IMR-90 (cell line): ENCODE measurements at regions not wholly inside any gene's neighbourhood (a gene's known extent, or its start where the extent isn't known, plus 50 kb on each side); places are given as distances from the start of the nearest gene placed in this dataset.

ENCODE experiments used
- ATAC-seq: fragments of 200-7000 bp; cut with Tn5 transposase; 2 replicates; pipeline ENCODE4 v1.9.1; 2020; ENCODE audit warnings: low read depth, mild to moderate bottlenecking, moderate library complexity
- BruUV-seq: library from RNA; stranded (reverse); fragments of 400-500 nt; replicated peaks from 2 replicates; lab custom pipeline; 2021; lab: Mats Ljungman, UMichigan
- CTCF ChIA-PET: fragments of 300-600 bp; formaldehyde crosslinking; extraction: SDS; loops from one replicate; lab custom pipeline; 2021; ENCODE audit warnings: antibody characterized with exemption; lab: Yijun Ruan, JAX
- POLR2A ChIA-PET: fragments of 300-600 bp; sonication (Branson Sonifier 250); formaldehyde crosslinking; loops from one replicate; lab custom pipeline; 2022; ENCODE audit warnings: antibody characterized with exemption; ENCODE audit not compliant: unreplicated experiment; lab: Charles Lee
- DNase-seq: peaks from one replicate; pipeline ENCODE4 v3.0.0; 2013
- H2AFZ ChIP-seq: replicated peaks from 2 replicates; pipeline ENCODE3; 2013; ENCODE audit warnings: low read length, mild to moderate bottlenecking; ENCODE audit not compliant: poor library complexity
- H2AK5ac ChIP-seq: 2 replicates; pipeline ENCODE4 v1.6.1; 2013; ENCODE audit warnings: low read depth, low read length, inconsistent platforms
- H2AK9ac ChIP-seq: replicated peaks from 2 replicates; pipeline ENCODE3; 2013; ENCODE audit warnings: mild to moderate bottlenecking, low read depth, low read length, moderate library complexity; ENCODE audit not compliant: poor library complexity
- H2BK120ac ChIP-seq: 2 replicates; pipeline ENCODE4 v1.6.1; 2013; ENCODE audit warnings: low read depth, low read length, inconsistent platforms
- H2BK15ac ChIP-seq: 3 replicates; pipeline ENCODE4 v1.6.1; 2013; ENCODE audit warnings: low read depth, low read length, inconsistent platforms
- H2BK20ac ChIP-seq: 2 replicates; pipeline ENCODE4 v1.6.1; 2013; ENCODE audit warnings: low read depth, mild to moderate bottlenecking, inconsistent platforms, low read length, moderate library complexity
- H2BK5ac ChIP-seq: 2 replicates; pipeline ENCODE4 v1.6.1; 2013; ENCODE audit warnings: mild to moderate bottlenecking, low read depth, low read length, inconsistent platforms; ENCODE audit not compliant: poor library complexity, severe bottlenecking
- H3K14ac ChIP-seq: replicated peaks from 2 replicates; pipeline ENCODE4 v1.6.1; 2013; ENCODE audit warnings: low read depth, low read length, inconsistent platforms
- H3K18ac ChIP-seq: 2 replicates; pipeline ENCODE4 v1.6.1; 2013; ENCODE audit warnings: low read depth, low read length, control low read depth
- H3K23ac ChIP-seq: 2 replicates; pipeline ENCODE4 v1.6.1; 2013; ENCODE audit warnings: low read depth, low read length, inconsistent platforms
- H3K27ac ChIP-seq: 2 replicates; pipeline ENCODE4 v1.5.1; 2013; ENCODE audit warnings: mild to moderate bottlenecking, control low read depth, low read length; ENCODE audit not compliant: insufficient read depth
- H3K27me3 ChIP-seq: 2 replicates; pipeline ENCODE4 v1.6.1; 2013; ENCODE audit warnings: low read length; ENCODE audit not compliant: control insufficient read depth, insufficient read depth
- H3K36me3 ChIP-seq: 2 replicates; pipeline ENCODE4 v1.6.1; 2013; ENCODE audit warnings: low read length, mixed read lengths; ENCODE audit not compliant: control insufficient read depth, insufficient read depth
- H3K4ac ChIP-seq: 2 replicates; pipeline ENCODE4 v1.6.1; 2013; ENCODE audit warnings: low read depth, low read length, inconsistent platforms
- H3K4me1 ChIP-seq: 2 replicates; pipeline ENCODE4 v1.6.1; 2013; ENCODE audit warnings: low read length, mixed read lengths; ENCODE audit not compliant: control insufficient read depth, insufficient read depth
- H3K4me2 ChIP-seq: 2 replicates; pipeline ENCODE4 v1.6.1; 2013; ENCODE audit warnings: low read depth, mild to moderate bottlenecking, control low read depth, low read length, moderate library complexity
- H3K4me3 ChIP-seq: 2 replicates; pipeline ENCODE4 v1.5.1; 2013; ENCODE audit warnings: low read depth, mild to moderate bottlenecking, control low read depth, low read length, moderate library complexity; ENCODE audit not compliant: insufficient read depth
- H3K56ac ChIP-seq: 2 replicates; pipeline ENCODE4 v1.6.1; 2013; ENCODE audit warnings: low read length, inconsistent platforms; ENCODE audit not compliant: insufficient read depth; ENCODE audit errors: extremely low read depth
- H3K79me1 ChIP-seq, 2 experiments: 2 replicates each; pipeline ENCODE4 v1.6.1; 2013; ENCODE audit warnings: low read length in 2 of 2, inconsistent platforms in 1 of 2, low read depth in 1 of 2
- H3K9ac ChIP-seq: 2 replicates; pipeline ENCODE4 v1.6.1; 2013; ENCODE audit warnings: low read depth, low read length, control low read depth
- H3K9me1 ChIP-seq: 2 replicates; pipeline ENCODE4 v1.6.1; 2013; ENCODE audit warnings: low read length, inconsistent platforms; ENCODE audit not compliant: insufficient read depth
- H3K9me3 ChIP-seq: 2 replicates; pipeline ENCODE4 v1.6.1; 2013; ENCODE audit warnings: low read length; ENCODE audit not compliant: control insufficient read depth, insufficient read depth
- H4K20me1 ChIP-seq: 2 replicates; pipeline ENCODE4 v1.6.1; 2013; ENCODE audit warnings: low read length, inconsistent platforms; ENCODE audit not compliant: insufficient read depth
- H4K5ac ChIP-seq: 2 replicates; pipeline ENCODE4 v1.6.1; 2013; ENCODE audit warnings: mild to moderate bottlenecking, low read depth, low read length, control low read depth
- H4K8ac ChIP-seq, 2 experiments: 2 replicates each; pipeline ENCODE4 v1.6.1; 2013; ENCODE audit warnings: low read depth in 2 of 2, low read length in 2 of 2, control low read depth in 1 of 2, inconsistent platforms in 1 of 2
- H4K91ac ChIP-seq: 2 replicates; pipeline ENCODE4 v1.6.1; 2013; ENCODE audit warnings: low read depth, low read length, inconsistent platforms; ENCODE audit not compliant: insufficient read depth
- CEBPB ChIP-seq: IDR thresholded peaks from 2 replicates; pipeline ENCODE4 v1.6.1; 2012; ENCODE audit warnings: low read depth, low read length, improper control_type of control experiment
- CHD1 ChIP-seq: IDR thresholded peaks from 2 replicates; pipeline ENCODE4 v1.6.1; 2012; ENCODE audit warnings: low read depth, low read length, improper control_type of control experiment
- FOS ChIP-seq: fragments of 150-350 bp; IDR thresholded peaks from 2 replicates; pipeline ENCODE4 v1.6.1; 2016; ENCODE audit warnings: low read depth, low read length
- MAFK ChIP-seq: IDR thresholded peaks from 2 replicates; pipeline ENCODE4 v1.6.1; 2012; ENCODE audit warnings: low read depth, low read length, improper control_type of control experiment
- MXI1 ChIP-seq: IDR thresholded peaks from 2 replicates; pipeline ENCODE4 v1.6.1; 2012; ENCODE audit warnings: low read depth, mild to moderate bottlenecking, low read length, moderate library complexity, borderline replicate concordance
- NFE2L2 ChIP-seq: fragments of 150-350 bp; IDR thresholded peaks from 2 replicates; pipeline ENCODE4 v1.6.1; 2016; ENCODE audit warnings: low read depth, mild to moderate bottlenecking, low read length
- RCOR1 ChIP-seq: IDR thresholded peaks from 2 replicates; pipeline ENCODE4 v1.6.1; 2012; ENCODE audit warnings: mild to moderate bottlenecking, low read length, improper control_type of control experiment; ENCODE audit not compliant: insufficient replicate concordance
- RFX5 ChIP-seq: IDR thresholded peaks from 2 replicates; pipeline ENCODE4 v1.8.0; 2012; ENCODE audit warnings: low read depth, mild to moderate bottlenecking, low read length, moderate library complexity
- WGBS, 2 experiments: methylation state at CpG; one replicate each; pipeline versions ENCODE4 v1.1.5 to v1.1.7; 2013; ENCODE audit warnings: missing lambda C conversion rate in 2 of 2; ENCODE audit not compliant: insufficient read length in 1 of 2; ENCODE audit errors: extremely low coverage in 2 of 2; 5-methylcytosine and 5-hydroxymethylcytosine counted together
- dilution Hi-C: fragments of 300-500 bp; cut with HindIII; formaldehyde crosslinking; loops from one replicate; pipeline ENCODE4 v1.14.3; 2018; ENCODE audit warnings: low sequenced_read_pairs; ENCODE audit not compliant: unreplicated experiment
- in situ Hi-C: fragments of 300-500 bp; cut with MboI; formaldehyde crosslinking; loops from 3 replicates; pipeline ENCODE4 v1.14.3; 2019; ENCODE audit warnings: low sequenced_read_pairs, inconsistent platforms, mixed read lengths
- intact Hi-C: fragments of 100-400 bp; cut with micrococcal nuclease; formaldehyde crosslinking; loops from 2 replicates; pipeline ENCODE4 v1.10.0; 2022
- TF ChIP-seq, protein P1 (sequence below): conservative IDR thresholded peaks from 2 replicates; pipeline ENCODE4 v1.5.1; 2012; ENCODE audit warnings: mild to moderate bottlenecking, low read depth, low read length, improper control_type of control experiment

- no peaks in the 10 kb centered on the region for H3K27me3 ChIP-seq
- dilution Hi-C loops (no loop called here), intact Hi-C loops (no loop called here), in situ Hi-C loops (no loop called here)
- CTCF ChIA-PET = interaction anchor here (0.6 kb wide), 2 partner anchors 204 to 438 kb away, joined by 3 read pairs; no protein-coding TSS in a partner anchor
- POLR2A ChIA-PET = no interaction called here
- no peaks in the 10 kb centered on the region for H4K20me1 ChIP-seq
- DNase-seq (no peak), ATAC-seq (no peak)
- no peak overlapping the region for H3K4ac ChIP-seq
- H3K9me3 ChIP-seq = no peaks in the 10 kb centered on the region
- H2AK5ac ChIP-seq = no peak overlapping the region
- BruUV-seq = no TSS peak
- H3K27ac ChIP-seq = no peak overlapping the region
- H3K4me1 ChIP-seq = no peaks in the 10 kb centered on the region
- H3K36me3 ChIP-seq = no peaks in the 10 kb centered on the region
- no peak overlapping the region for H3K4me2 ChIP-seq
- H3K4me3 ChIP-seq = no peak overlapping the region
- WGBS, 2 experiments = 86% methylated on average over 1 of the region's 4 CpGs; no CpG with 5 or more reads in 1 of the 2 experiments
- H3K9me1 ChIP-seq = no peaks in the 10 kb centered on the region
- H4K5ac ChIP-seq = no peak overlapping the region
- no peak overlapping the region for H3K23ac ChIP-seq
- no peak overlapping the region for H2BK15ac ChIP-seq
- no peaks in the 10 kb centered on the region for H3K79me1 ChIP-seq
- H3K14ac ChIP-seq = no peak overlapping the region
- no peak overlapping the region for H2BK5ac ChIP-seq
- H4K8ac ChIP-seq = no peak overlapping the region
- no peak overlapping the region for H3K9ac ChIP-seq
- no peak overlapping the region for H2BK20ac ChIP-seq
- H3K18ac ChIP-seq = no peak overlapping the region
- no peak overlapping the region for H3K56ac ChIP-seq
- H2AFZ ChIP-seq = no peak overlapping the region
- H2AK9ac ChIP-seq = no peak overlapping the region
- TF ChIP-seq, protein P1, sequence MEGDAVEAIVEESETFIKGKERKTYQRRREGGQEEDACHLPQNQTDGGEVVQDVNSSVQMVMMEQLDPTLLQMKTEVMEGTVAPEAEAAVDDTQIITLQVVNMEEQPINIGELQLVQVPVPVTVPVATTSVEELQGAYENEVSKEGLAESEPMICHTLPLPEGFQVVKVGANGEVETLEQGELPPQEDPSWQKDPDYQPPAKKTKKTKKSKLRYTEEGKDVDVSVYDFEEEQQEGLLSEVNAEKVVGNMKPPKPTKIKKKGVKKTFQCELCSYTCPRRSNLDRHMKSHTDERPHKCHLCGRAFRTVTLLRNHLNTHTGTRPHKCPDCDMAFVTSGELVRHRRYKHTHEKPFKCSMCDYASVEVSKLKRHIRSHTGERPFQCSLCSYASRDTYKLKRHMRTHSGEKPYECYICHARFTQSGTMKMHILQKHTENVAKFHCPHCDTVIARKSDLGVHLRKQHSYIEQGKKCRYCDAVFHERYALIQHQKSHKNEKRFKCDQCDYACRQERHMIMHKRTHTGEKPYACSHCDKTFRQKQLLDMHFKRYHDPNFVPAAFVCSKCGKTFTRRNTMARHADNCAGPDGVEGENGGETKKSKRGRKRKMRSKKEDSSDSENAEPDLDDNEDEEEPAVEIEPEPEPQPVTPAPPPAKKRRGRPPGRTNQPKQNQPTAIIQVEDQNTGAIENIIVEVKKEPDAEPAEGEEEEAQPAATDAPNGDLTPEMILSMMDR = no peak
- no peak for TF ChIP-seq CEBPB
- no peak for TF ChIP-seq MAFK
- no peak for TF ChIP-seq RFX5
- TF ChIP-seq NFE2L2 = no peak
- TF ChIP-seq RCOR1 = no peak
- no peak for TF ChIP-seq FOS
- TF ChIP-seq MXI1 = no peak
- no peak for TF ChIP-seq CHD1
- H2BK120ac ChIP-seq = no peak overlapping the region
- H4K91ac ChIP-seq = no peak overlapping the region
Measured at GRCh38 chr1:87436534-87436933, 107.9 kb downstream of the LMO4 start.
